Keratinocyte (primary cell): ENCODE measurements at regions not wholly inside any gene's neighbourhood (a gene's known extent, or its start where the extent isn't known, plus 50 kb on each side); places are given as distances from the start of the nearest gene placed in this dataset.

ENCODE experiments used
- EZH2 ChIP-seq: IDR thresholded peaks from one replicate; pipeline ENCODE4 v1.6.1; 2012; ENCODE audit warnings: inconsistent platforms, mild to moderate bottlenecking, low read length, moderate library complexity
- TF ChIP-seq, protein P1 (sequence below), 3 experiments: IDR thresholded peaks in 1 of 3; conservative IDR thresholded peaks in 1 of 3; optimal IDR thresholded peaks in 1 of 3; 2 replicates in 2 of 3; 3 replicates in 1 of 3; pipeline versions ENCODE3 to v1.5.1; 2011; ENCODE audit warnings: low read length in 3 of 3, mild to moderate bottlenecking in 3 of 3, moderate library complexity in 2 of 3, control low read depth in 1 of 3, inconsistent platforms in 1 of 3; ENCODE audit not compliant: insufficient read depth in 2 of 3; ENCODE audit errors: extremely low read depth in 1 of 3

DNA sequence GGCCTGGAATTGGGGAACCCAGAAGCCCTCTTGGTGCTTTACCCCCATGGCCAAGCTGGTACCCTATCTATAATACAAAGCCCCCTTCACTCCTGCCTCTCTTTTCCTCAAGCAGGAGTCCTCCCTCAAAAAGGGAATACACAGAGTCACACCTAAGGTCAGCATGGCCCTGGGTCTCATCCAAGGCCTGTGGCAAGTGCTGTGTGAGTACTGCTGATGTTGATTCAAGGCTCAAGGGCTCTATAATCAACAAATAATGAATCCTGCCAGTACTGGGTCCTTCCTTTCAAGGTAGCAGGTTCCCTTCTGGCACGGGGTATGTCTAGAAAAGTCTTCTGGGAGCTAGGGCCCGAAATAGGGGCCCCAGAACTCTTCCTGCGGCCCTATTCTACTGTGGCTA is 187.3 kb downstream of the CYB561 start:
- TF ChIP-seq, protein P1, sequence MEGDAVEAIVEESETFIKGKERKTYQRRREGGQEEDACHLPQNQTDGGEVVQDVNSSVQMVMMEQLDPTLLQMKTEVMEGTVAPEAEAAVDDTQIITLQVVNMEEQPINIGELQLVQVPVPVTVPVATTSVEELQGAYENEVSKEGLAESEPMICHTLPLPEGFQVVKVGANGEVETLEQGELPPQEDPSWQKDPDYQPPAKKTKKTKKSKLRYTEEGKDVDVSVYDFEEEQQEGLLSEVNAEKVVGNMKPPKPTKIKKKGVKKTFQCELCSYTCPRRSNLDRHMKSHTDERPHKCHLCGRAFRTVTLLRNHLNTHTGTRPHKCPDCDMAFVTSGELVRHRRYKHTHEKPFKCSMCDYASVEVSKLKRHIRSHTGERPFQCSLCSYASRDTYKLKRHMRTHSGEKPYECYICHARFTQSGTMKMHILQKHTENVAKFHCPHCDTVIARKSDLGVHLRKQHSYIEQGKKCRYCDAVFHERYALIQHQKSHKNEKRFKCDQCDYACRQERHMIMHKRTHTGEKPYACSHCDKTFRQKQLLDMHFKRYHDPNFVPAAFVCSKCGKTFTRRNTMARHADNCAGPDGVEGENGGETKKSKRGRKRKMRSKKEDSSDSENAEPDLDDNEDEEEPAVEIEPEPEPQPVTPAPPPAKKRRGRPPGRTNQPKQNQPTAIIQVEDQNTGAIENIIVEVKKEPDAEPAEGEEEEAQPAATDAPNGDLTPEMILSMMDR (optimal IDR thresholded peaks at IDR 0.05 in 1 of 3, IDR thresholded peaks at IDR 0.05 in 1 of 3, conservative IDR thresholded peaks at IDR 0.05 in 1 of 3; ENCODE audit: extremely low read depth in 1 of 3, insufficient read depth in 2 of 3, low read length in 3 of 3) = no peak
- no peak for TF ChIP-seq EZH2
